GM12878 (cell line): ENCODE measurements at regions not wholly inside any gene's neighbourhood (a gene's known extent, or its start where the extent isn't known, plus 50 kb on each side); places are given as distances from the start of the nearest gene placed in this dataset.

ENCODE experiments used
- ATAC-seq: fragments of 200-7000 bp; cut with Tn5 transposase; 3 replicates; pipeline ENCODE4 v1.9.1; 2020; ENCODE audit warnings: mild to moderate bottlenecking, moderate library complexity
- BruUV-seq: library from RNA; stranded (reverse); fragments of 400-500 nt; replicated peaks from 2 replicates; lab custom pipeline; 2021; lab: Mats Ljungman, UMichigan
- CTCF ChIA-PET: fragments of 300-600 bp; sonication (Branson Sonifier 250); formaldehyde crosslinking; extraction: SDS; loops from one replicate; lab custom pipeline; 2021; ENCODE audit warnings: inconsistent platforms; lab: Yijun Ruan, JAX
- POLR2A ChIA-PET: fragments of 350-600 bp; formaldehyde crosslinking; extraction: SDS; loops from one replicate; lab custom pipeline; 2021; ENCODE audit warnings: inconsistent platforms; lab: Charles Lee
- RAD21 ChIA-PET: fragments of 300-600 bp; sonication (Branson Sonifier 250); formaldehyde crosslinking; loops from one replicate; lab custom pipeline; 2023; ENCODE audit warnings: antibody characterized with exemption; ENCODE audit not compliant: unreplicated experiment; lab: Charles Lee
- SMC1A ChIA-PET: fragments of 300-600 bp; sonication (Branson Sonifier 250); formaldehyde crosslinking; loops from one replicate; lab custom pipeline; 2023; ENCODE audit not compliant: unreplicated experiment, uncharacterized antibody; lab: Charles Lee
- DNase-seq: peaks from one replicate; pipeline ENCODE4 v3.0.0-alpha.2; 2011; ENCODE audit warnings: low read depth, low spot score
- FAIRE-seq: peaks from 3 replicates; lab custom pipeline; 2011; peaks lifted over from hg19 to GRCh38; lab: Jason Lieb, UNC
- H2AFZ ChIP-seq: 2 replicates; pipeline ENCODE4 v1.6.0; 2011; ENCODE audit warnings: low read depth, low read length, control low read depth; ENCODE audit not compliant: control insufficient read depth
- H3K27ac ChIP-seq: 2 replicates; pipeline ENCODE4 v1.5.1; 2011; ENCODE audit warnings: control low read depth; ENCODE audit not compliant: control insufficient read depth, insufficient read depth
- H3K27me3 ChIP-seq, 2 experiments: replicated peaks in 1 of 2; 2 replicates each; pipeline versions ENCODE4 v1.6.0 to v1.6.1; 2011; ENCODE audit warnings: low read length in 1 of 2; ENCODE audit not compliant: control insufficient read depth in 2 of 2, insufficient read depth in 2 of 2
- H3K36me3 ChIP-seq, 2 experiments: 2 replicates each; pipeline ENCODE4 v1.5.1; 2011; ENCODE audit warnings: low read length in 1 of 2; ENCODE audit not compliant: control insufficient read depth in 2 of 2, insufficient read depth in 2 of 2
- H3K4me1 ChIP-seq: 2 replicates; pipeline ENCODE4 v1.6.1; 2011; ENCODE audit warnings: mild to moderate bottlenecking, low read length, moderate library complexity, mixed read lengths; ENCODE audit not compliant: control insufficient read depth, insufficient read depth
- H3K4me2 ChIP-seq: 2 replicates; pipeline ENCODE4 v1.6.0; 2011; ENCODE audit warnings: control low read depth; ENCODE audit not compliant: control insufficient read depth, insufficient read depth
- H3K4me3 ChIP-seq: fragments of 200-600 bp; sonication (generic); 2 replicates; pipeline ENCODE4 v1.5.1; 2016
- H3K79me2 ChIP-seq: 2 replicates; pipeline ENCODE4 v1.6.0; 2011; ENCODE audit warnings: low read length; ENCODE audit not compliant: control insufficient read depth, insufficient read depth
- H3K9ac ChIP-seq: 2 replicates; pipeline ENCODE4 v1.8.0; 2011; ENCODE audit warnings: low read length, control low read depth, mixed read lengths; ENCODE audit not compliant: control insufficient read depth, insufficient read depth
- H3K9me3 ChIP-seq: replicated peaks from 3 replicates; pipeline ENCODE4 v1.5.1; 2011; ENCODE audit warnings: mild to moderate bottlenecking, low read length; ENCODE audit not compliant: control insufficient read depth, insufficient read depth
- H4K20me1 ChIP-seq: 2 replicates; pipeline ENCODE4 v1.6.0; 2011; ENCODE audit not compliant: control insufficient read depth, insufficient read depth
- EGR1 ChIP-seq, 2 experiments: IDR thresholded peaks; 1 replicate in 1 of 2; 2 replicates in 1 of 2; pipeline ENCODE4 v1.6.1; 2011 to 2012; ENCODE audit warnings: low read depth in 2 of 2, low read length in 2 of 2, borderline replicate concordance in 1 of 2, mild to moderate bottlenecking in 1 of 2, moderate library complexity in 1 of 2
- ESRRA ChIP-seq: IDR thresholded peaks from 2 replicates; pipeline ENCODE4 v1.6.1; 2012; ENCODE audit warnings: mild to moderate bottlenecking, low read length, improper control_type of control experiment
- GATAD2B ChIP-seq: fragments of 450-650 bp; conservative IDR thresholded peaks from 2 replicates; pipeline ENCODE4 v1.6.1; 2017; ENCODE audit warnings: low read depth, mild to moderate bottlenecking, moderate library complexity
- HCFC1 ChIP-seq: fragments of 150-350 bp; IDR thresholded peaks from 2 replicates; pipeline ENCODE4 v1.6.1; 2014; ENCODE audit warnings: low read length
- HDAC2 ChIP-seq: fragments of 200-600 bp; sonication (generic); IDR thresholded peaks from 2 replicates; pipeline ENCODE4 v1.6.1; 2017
- IKZF1 ChIP-seq: fragments of 450-650 bp; conservative IDR thresholded peaks from 2 replicates; pipeline ENCODE4 v1.6.1; 2017; ENCODE audit warnings: antibody characterized with exemption, mild to moderate bottlenecking
- MEF2B ChIP-seq: fragments of 450-650 bp; IDR thresholded peaks from 2 replicates; pipeline ENCODE4 v1.6.1; 2018; ENCODE audit warnings: mild to moderate bottlenecking, moderate library complexity; ENCODE audit not compliant: partially characterized antibody, poor library complexity, severe bottlenecking
- SP1 ChIP-seq: IDR thresholded peaks from one replicate; pipeline ENCODE4 v1.6.1; 2011; ENCODE audit warnings: low read depth, low read length
- YY1 ChIP-seq: IDR thresholded peaks from 2 replicates; pipeline ENCODE4 v1.6.1; 2011; ENCODE audit warnings: low read depth, mild to moderate bottlenecking, low read length
- WGBS: methylation state at CpG from one replicate; pipeline ENCODE4 v1.1.6; 2016; ENCODE audit warnings: low lambda C conversion rate; ENCODE audit not compliant: insufficient replicate concordance, insufficient coverage; ENCODE audit errors: missing lambda C conversion rate; 5-methylcytosine and 5-hydroxymethylcytosine counted together
- in situ Hi-C: fragments of 300-500 bp; cut with MboI; formaldehyde crosslinking; loops from 9 replicates; pipeline ENCODE4 v1.14.3; 2018; ENCODE audit warnings: mixed read lengths
- intact Hi-C: fragments of 100-400 bp; cut with micrococcal nuclease; formaldehyde crosslinking; loops from one replicate; pipeline ENCODE4 v1.14.2; 2022; ENCODE audit not compliant: unreplicated experiment
- TF ChIP-seq, protein P1 (sequence below): fragments of 450-650 bp; IDR thresholded peaks from 2 replicates; pipeline ENCODE4 v1.6.1; 2017; ENCODE audit warnings: mild to moderate bottlenecking, moderate library complexity
- TF ChIP-seq, protein P2 (sequence below): fragments of 150-350 bp; IDR thresholded peaks from 2 replicates; pipeline ENCODE4 v1.6.1; 2016; ENCODE audit warnings: low read depth, low read length
- TF ChIP-seq, protein P3 (sequence below): fragments of 450-650 bp; IDR thresholded peaks from 2 replicates; pipeline ENCODE4 v1.6.1; 2014; ENCODE audit warnings: mild to moderate bottlenecking

DNA sequence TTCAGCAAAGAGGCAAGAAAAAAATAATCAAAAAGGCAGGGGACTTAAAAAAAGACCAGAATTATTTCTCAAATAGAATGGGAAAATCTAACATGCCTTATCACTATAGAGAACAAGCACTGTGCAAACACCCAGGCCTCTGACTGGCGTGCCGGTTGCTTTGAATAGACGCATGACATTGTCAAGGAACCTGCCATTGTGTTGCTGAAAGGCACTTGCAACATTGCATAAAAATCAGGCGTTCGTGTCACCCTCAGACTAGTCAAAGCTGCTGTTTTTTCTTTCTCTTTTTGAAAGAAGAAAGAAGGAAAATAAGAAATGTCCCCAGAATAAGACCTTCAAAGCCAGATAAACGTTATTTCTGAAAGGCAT is 549.3 kb upstream of the CADM1 start (continued):
- TF ChIP-seq SP1: no peak

DNA sequence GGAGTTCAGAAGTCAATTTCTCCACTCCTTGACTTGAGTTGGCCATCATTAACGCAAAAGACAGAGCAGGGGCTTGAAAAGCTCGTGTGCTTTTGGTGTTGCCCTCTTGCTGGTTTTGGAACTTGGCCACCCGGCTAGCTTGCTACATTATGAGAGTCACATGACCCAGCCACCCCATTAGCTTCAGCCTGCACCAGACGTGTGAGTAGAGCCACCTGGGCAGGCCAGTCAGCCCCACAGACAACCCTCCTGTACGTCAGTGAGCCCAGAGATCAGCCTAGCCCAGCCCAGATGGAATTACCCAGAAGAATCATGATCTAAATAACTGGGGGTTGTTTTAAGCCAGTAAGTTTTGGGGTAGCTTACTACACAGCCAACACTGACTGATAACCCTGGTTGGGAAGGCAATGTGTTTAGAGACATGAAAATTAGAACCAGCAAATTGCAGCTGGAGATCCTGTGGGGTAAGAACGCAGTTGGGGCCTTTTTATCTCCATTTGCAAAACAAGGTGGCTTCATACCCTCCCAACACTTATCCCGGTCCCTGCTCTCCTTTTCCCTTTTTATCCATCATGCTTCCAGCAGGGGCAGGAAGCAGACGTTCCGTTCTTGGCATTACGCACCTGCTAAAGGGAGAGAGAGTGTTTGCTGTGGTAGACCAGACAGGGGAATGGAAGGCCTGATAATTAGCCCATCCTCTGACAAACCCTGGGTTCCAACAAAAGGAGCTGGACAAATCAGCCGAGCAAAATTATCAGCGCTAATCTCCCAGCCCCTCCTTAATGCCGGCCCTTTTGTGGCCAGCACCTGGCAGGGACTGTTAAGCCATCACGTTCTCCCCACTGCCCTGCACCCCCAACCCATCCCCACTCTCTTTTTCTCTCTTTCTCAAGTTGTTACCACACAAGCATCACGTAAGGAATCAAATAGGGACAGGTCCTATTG is 548.7 kb upstream of the CADM1 start:
- SMC1A ChIA-PET: interaction anchor here (0.9 to 1.0 kb wide), 2 partner anchors 12 to 49 kb away, joined by 3 read pairs; no protein-coding TSS in a partner anchor
- Histone ChIP-seq H3K79me2 (no peaks in the 10 kb centered on the region), H2AFZ (no peak overlapping the region), H3K4me2 (no peak overlapping the region), H3K4me3 (no peak overlapping the region), H3K27ac (no peak overlapping the region), H3K9me3 (no peaks in the 10 kb centered on the region; the same call in 2 of the 3 replicates), H3K36me3 (no peaks in the 10 kb centered on the region), H3K4me1 (no peaks in the 10 kb centered on the region), H3K9ac (no peak overlapping the region), H3K27me3 (no peaks in the 10 kb centered on the region), H4K20me1 (no peaks in the 10 kb centered on the region)
- no TSS peak for BruUV-seq
- no peak for DNase-seq
- ATAC-seq: 0 out of 3 replicates have a peak, but pooled peaks have one; percentile 22
- intact Hi-C loops: no loop called here
- POLR2A ChIA-PET: no interaction called here
- CTCF ChIA-PET: interaction anchor here (1.5 kb wide), 1 partner anchor 22 kb away, joined by 3 read pairs; no protein-coding TSS in a partner anchor
- RAD21 ChIA-PET: interaction anchor here (1.3 kb wide), 1 partner anchor 21 kb away, joined by 5 read pairs; no protein-coding TSS in a partner anchor
- in situ Hi-C loops: no loop called here
- WGBS: 56% methylated on average over 15 of the region's 15 CpGs
- FAIRE-seq: no peak
- TF ChIP-seq IKZF1: no peak
- no peak for TF ChIP-seq HCFC1
- no peak for TF ChIP-seq HDAC2
- no peak for TF ChIP-seq GATAD2B
- TF ChIP-seq, protein P1, sequence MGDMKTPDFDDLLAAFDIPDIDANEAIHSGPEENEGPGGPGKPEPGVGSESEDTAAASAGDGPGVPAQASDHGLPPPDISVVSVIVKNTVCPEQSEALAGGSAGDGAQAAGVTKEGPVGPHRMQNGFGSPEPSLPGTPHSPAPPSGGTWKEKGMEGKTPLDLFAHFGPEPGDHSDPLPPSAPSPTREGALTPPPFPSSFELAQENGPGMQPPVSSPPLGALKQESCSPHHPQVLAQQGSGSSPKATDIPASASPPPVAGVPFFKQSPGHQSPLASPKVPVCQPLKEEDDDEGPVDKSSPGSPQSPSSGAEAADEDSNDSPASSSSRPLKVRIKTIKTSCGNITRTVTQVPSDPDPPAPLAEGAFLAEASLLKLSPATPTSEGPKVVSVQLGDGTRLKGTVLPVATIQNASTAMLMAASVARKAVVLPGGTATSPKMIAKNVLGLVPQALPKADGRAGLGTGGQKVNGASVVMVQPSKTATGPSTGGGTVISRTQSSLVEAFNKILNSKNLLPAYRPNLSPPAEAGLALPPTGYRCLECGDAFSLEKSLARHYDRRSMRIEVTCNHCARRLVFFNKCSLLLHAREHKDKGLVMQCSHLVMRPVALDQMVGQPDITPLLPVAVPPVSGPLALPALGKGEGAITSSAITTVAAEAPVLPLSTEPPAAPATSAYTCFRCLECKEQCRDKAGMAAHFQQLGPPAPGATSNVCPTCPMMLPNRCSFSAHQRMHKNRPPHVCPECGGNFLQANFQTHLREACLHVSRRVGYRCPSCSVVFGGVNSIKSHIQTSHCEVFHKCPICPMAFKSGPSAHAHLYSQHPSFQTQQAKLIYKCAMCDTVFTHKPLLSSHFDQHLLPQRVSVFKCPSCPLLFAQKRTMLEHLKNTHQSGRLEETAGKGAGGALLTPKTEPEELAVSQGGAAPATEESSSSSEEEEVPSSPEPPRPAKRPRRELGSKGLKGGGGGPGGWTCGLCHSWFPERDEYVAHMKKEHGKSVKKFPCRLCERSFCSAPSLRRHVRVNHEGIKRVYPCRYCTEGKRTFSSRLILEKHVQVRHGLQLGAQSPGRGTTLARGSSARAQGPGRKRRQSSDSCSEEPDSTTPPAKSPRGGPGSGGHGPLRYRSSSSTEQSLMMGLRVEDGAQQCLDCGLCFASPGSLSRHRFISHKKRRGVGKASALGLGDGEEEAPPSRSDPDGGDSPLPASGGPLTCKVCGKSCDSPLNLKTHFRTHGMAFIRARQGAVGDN: no peak
- no peak for TF ChIP-seq ESRRA
- TF ChIP-seq, protein P2, sequence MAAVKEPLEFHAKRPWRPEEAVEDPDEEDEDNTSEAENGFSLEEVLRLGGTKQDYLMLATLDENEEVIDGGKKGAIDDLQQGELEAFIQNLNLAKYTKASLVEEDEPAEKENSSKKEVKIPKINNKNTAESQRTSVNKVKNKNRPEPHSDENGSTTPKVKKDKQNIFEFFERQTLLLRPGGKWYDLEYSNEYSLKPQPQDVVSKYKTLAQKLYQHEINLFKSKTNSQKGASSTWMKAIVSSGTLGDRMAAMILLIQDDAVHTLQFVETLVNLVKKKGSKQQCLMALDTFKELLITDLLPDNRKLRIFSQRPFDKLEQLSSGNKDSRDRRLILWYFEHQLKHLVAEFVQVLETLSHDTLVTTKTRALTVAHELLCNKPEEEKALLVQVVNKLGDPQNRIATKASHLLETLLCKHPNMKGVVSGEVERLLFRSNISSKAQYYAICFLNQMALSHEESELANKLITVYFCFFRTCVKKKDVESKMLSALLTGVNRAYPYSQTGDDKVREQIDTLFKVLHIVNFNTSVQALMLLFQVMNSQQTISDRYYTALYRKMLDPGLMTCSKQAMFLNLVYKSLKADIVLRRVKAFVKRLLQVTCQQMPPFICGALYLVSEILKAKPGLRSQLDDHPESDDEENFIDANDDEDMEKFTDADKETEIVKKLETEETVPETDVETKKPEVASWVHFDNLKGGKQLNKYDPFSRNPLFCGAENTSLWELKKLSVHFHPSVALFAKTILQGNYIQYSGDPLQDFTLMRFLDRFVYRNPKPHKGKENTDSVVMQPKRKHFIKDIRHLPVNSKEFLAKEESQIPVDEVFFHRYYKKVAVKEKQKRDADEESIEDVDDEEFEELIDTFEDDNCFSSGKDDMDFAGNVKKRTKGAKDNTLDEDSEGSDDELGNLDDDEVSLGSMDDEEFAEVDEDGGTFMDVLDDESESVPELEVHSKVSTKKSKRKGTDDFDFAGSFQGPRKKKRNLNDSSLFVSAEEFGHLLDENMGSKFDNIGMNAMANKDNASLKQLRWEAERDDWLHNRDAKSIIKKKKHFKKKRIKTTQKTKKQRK: no peak
- TF ChIP-seq YY1: no peak
- TF ChIP-seq, protein P3, sequence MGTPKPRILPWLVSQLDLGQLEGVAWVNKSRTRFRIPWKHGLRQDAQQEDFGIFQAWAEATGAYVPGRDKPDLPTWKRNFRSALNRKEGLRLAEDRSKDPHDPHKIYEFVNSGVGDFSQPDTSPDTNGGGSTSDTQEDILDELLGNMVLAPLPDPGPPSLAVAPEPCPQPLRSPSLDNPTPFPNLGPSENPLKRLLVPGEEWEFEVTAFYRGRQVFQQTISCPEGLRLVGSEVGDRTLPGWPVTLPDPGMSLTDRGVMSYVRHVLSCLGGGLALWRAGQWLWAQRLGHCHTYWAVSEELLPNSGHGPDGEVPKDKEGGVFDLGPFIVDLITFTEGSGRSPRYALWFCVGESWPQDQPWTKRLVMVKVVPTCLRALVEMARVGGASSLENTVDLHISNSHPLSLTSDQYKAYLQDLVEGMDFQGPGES: no peak
- no peak for TF ChIP-seq MEF2B
- no peak for TF ChIP-seq EGR1 (IDR thresholded peaks at IDR 0.05; ENCODE audit: borderline replicate concordance in 1 of 2, low read depth in 2 of 2, low read length in 2 of 2)
